Mesothelial cell of epicardium (in vitro differentiated cells): ENCODE measurements at regions not wholly inside any gene's neighbourhood (a gene's known extent, or its start where the extent isn't known, plus 50 kb on each side); places are given as distances from the start of the nearest gene placed in this dataset.
"Not testable (repeated sequence)": the region's sequence is repeated elsewhere in the genome, so short reads cannot be mapped to it uniquely, and the experiment has no call there.

Experiments
- DNase-seq, 2 experiments: peaks; one replicate each; pipeline ENCODE4 v3.0.0; 2021; ENCODE audit warnings: low spot score in 2 of 2; ENCODE audit not compliant: unreplicated experiment in 2 of 2
- H3K27ac Mint-ChIP-seq: 2 replicates; pipeline ENCODE4 v1.8.0; 2021; ENCODE audit warnings: mixed read lengths
- H3K27me3 Mint-ChIP-seq: 2 replicates; pipeline ENCODE4 v1.8.0; 2021; ENCODE audit warnings: low read depth, mixed read lengths
- H3K36me3 Mint-ChIP-seq: 2 replicates; pipeline ENCODE4 v1.8.0; 2021; ENCODE audit warnings: mixed read lengths
- H3K4me1 Mint-ChIP-seq: 2 replicates; pipeline ENCODE4 v1.8.0; 2021; ENCODE audit warnings: mixed read lengths
- H3K4me3 Mint-ChIP-seq: 2 replicates; pipeline ENCODE4 v1.8.0; 2021; ENCODE audit warnings: mild to moderate bottlenecking, moderate library complexity, mixed read lengths
- H3K9me3 Mint-ChIP-seq: 2 replicates; pipeline ENCODE4 v1.8.0; 2021; ENCODE audit warnings: mixed read lengths
- TF ChIP-seq, protein P1 (sequence below): fragments of 200-600 bp; sonication (generic); IDR thresholded peaks from one replicate; pipeline ENCODE4 v1.5.0; 2021; ENCODE audit warnings: antibody characterized with exemption; ENCODE audit not compliant: unreplicated experiment

DNA sequence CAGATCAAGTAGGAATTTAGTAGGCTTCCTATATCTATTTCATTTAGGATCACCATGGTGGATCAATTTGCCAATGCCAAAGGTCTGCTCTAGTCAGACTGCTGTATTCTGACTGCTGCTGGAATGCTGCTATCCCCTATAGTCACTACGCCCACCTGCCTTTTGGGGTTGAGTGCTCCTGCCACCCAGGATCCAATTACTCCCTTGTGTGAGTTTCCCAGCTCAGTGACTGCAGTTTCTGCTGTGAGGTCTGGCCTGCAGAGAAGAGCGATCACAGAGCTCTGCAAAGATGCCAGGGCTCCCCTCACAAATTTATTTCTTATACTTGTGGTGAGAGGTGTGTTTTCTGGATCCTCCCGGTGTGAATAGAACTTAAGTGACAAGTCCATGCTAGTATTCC, 88.1 kb upstream of the FOXI2 start:
- Mint-ChIP-seq H3K4me3 (no peak overlapping the region), H3K9me3 (peaks cover 4% of the 10 kb centered on the region), H3K27ac (no peak overlapping the region), H3K4me1 (no peaks in the 10 kb centered on the region), H3K27me3 (peaks cover 33% of the 10 kb centered on the region), H3K36me3 (no peaks in the 10 kb centered on the region)
- TF ChIP-seq, protein P1, sequence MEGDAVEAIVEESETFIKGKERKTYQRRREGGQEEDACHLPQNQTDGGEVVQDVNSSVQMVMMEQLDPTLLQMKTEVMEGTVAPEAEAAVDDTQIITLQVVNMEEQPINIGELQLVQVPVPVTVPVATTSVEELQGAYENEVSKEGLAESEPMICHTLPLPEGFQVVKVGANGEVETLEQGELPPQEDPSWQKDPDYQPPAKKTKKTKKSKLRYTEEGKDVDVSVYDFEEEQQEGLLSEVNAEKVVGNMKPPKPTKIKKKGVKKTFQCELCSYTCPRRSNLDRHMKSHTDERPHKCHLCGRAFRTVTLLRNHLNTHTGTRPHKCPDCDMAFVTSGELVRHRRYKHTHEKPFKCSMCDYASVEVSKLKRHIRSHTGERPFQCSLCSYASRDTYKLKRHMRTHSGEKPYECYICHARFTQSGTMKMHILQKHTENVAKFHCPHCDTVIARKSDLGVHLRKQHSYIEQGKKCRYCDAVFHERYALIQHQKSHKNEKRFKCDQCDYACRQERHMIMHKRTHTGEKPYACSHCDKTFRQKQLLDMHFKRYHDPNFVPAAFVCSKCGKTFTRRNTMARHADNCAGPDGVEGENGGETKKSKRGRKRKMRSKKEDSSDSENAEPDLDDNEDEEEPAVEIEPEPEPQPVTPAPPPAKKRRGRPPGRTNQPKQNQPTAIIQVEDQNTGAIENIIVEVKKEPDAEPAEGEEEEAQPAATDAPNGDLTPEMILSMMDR: no peak
- no peak for DNase-seq

DNA sequence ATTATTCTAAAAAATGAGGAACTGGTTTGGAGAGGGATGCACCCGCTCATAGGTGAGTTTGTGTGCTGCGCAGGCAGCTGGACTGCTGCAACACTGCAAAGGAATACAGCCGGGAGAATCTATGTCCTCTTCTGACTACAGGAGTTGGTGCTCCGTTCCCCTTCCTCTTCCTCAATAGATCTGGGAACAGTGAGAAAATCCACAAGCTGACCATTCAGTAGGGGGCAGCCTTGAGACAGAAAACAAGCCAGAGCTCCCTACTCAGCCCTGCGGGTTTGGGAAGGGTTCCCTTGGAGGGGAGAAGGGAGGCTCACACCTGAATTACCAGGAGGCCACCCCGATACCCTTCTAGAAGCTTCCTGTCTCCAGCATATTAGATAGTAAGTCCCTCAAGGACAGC, 87.3 kb upstream of the FOXI2 start:
- Mint-ChIP-seq H3K4me1 (no peaks in the 10 kb centered on the region), H3K4me3 (no peak overlapping the region), H3K27me3 (peaks cover 28% of the 10 kb centered on the region), H3K36me3 (no peaks in the 10 kb centered on the region), H3K9me3 (no peaks in the 10 kb centered on the region), H3K27ac (no peak overlapping the region)
- DNase-seq: no peak
- TF ChIP-seq, protein P1: no peak

DNA sequence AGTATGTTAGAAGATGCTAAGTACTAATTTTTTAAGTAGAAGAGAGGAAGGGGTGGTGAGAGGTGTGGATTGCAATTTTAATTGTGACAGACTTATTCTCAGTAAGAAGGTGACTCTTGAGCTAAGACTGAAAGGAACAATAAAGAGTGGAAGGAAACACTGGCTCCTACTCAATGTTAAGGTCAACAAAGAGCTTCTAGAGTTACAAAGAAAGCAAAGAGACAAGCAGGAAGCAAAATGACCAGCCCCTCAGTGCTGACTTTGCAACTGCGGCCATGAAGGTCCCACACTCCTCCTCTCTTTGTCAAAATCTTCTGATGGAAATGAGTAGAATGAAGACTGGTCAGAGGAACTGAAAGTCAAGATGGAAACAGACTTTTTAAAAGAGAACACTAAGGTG, 79.9 kb upstream of the FOXI2 start:
- Mint-ChIP-seq H3K9me3 (no peaks in the 10 kb centered on the region), H3K27ac (no peak overlapping the region), H3K36me3 (no peaks in the 10 kb centered on the region), H3K4me3 (no peak overlapping the region), H3K27me3 (peaks cover 25% of the 10 kb centered on the region), H3K4me1 (no peaks in the 10 kb centered on the region)
- TF ChIP-seq, protein P1: no peak
- DNase-seq: no peak

- H3K4me1 Mint-ChIP-seq, DNase-seq, H3K4me3 Mint-ChIP-seq, H3K9me3 Mint-ChIP-seq, H3K36me3 Mint-ChIP-seq, H3K27ac Mint-ChIP-seq: not testable (repeated sequence)
- peaks cover 35% of the 10 kb centered on the region for H3K27me3 Mint-ChIP-seq
These were observed 60.6 kb upstream of the FOXI2 start for GRCh38 chr10:127676430-127676829.

DNA sequence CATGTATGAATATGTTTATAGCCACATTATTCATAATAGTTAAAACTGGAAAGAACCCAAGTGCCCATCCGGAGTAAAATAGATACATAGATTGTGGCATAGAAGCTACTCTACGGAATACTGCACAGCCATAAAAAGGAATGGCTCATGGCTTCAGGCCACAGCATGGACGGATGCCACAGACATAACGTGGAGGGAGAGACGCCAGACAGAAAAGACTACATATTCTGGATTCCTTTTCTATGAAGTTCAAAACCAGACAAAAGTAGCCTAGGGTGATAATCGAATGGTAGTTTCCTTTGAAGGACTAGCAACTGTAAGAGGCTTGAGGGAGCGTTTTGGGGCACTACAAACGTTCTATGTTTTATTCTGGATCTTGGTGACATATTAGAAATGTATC, 58.9 kb upstream of the FOXI2 start:
- no peaks in the 10 kb centered on the region for H3K4me1 Mint-ChIP-seq
- DNase-seq: no peak

DNA sequence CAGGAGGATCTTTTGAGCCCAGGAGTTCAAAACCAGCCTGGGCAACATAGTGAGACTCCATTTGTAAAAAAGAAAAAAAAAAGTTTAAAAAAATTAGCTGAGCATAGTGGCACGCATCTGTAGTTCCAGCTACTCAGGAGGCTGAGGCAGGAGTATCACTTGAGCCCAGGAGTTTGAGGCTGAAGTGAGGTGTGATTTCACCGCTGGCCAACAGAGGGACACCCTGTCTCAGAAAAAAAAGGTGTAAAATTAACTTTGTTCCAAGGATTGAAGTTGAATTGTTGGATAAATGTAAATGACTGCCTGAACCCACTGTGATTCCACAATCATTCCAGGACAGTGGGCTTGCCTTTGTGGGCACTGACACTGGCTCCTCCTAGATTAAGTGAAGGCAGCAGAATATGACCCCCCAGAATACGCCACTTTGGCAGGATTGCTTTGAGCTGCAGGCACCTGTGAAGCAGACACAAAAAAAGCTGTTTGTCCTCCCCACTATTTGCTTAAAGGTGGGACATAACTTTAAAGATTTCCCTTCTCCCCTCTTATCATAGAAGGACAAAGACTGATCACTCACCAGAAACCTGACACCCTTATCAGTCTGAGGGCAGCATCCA, 57.2 kb upstream of the FOXI2 start:
- Mint-ChIP-seq H3K4me1 (no peaks in the 10 kb centered on the region), H3K36me3 (no peaks in the 10 kb centered on the region)
- TF ChIP-seq, protein P1: peak; percentile 64

More for the DNA sequence above, 58.9 kb upstream of the FOXI2 start:
- H3K36me3 Mint-ChIP-seq: no peaks in the 10 kb centered on the region
- TF ChIP-seq, protein P1: no peak
- no peak overlapping the region for H3K27ac Mint-ChIP-seq
- no peak overlapping the region for H3K4me3 Mint-ChIP-seq
- peaks cover 48% of the 10 kb centered on the region for H3K27me3 Mint-ChIP-seq
- no peaks in the 10 kb centered on the region for H3K9me3 Mint-ChIP-seq

More for the DNA sequence above, 57.2 kb upstream of the FOXI2 start:
- Mint-ChIP-seq H3K9me3 (no peaks in the 10 kb centered on the region), H3K4me3 (no peak overlapping the region), H3K27me3 (peaks cover 49% of the 10 kb centered on the region), H3K27ac (no peak overlapping the region)
- no peak for DNase-seq
